NCI-H2171 treated with DMSO at 0.1 percent for 48 hours (cell line): ENCODE measurements at regions not wholly inside any gene's neighbourhood (a gene's known extent, or its start where the extent isn't known, plus 50 kb on each side); places are given as distances from the start of the nearest gene placed in this dataset.
"Not testable (repeated sequence)": the region's sequence is repeated elsewhere in the genome, so short reads cannot be mapped to it uniquely, and the experiment has no call there.

Experiments
- DNase-seq: peaks from one replicate; lab custom pipeline; 2025; lab: John Stamatoyannopoulos, UW

DNA sequence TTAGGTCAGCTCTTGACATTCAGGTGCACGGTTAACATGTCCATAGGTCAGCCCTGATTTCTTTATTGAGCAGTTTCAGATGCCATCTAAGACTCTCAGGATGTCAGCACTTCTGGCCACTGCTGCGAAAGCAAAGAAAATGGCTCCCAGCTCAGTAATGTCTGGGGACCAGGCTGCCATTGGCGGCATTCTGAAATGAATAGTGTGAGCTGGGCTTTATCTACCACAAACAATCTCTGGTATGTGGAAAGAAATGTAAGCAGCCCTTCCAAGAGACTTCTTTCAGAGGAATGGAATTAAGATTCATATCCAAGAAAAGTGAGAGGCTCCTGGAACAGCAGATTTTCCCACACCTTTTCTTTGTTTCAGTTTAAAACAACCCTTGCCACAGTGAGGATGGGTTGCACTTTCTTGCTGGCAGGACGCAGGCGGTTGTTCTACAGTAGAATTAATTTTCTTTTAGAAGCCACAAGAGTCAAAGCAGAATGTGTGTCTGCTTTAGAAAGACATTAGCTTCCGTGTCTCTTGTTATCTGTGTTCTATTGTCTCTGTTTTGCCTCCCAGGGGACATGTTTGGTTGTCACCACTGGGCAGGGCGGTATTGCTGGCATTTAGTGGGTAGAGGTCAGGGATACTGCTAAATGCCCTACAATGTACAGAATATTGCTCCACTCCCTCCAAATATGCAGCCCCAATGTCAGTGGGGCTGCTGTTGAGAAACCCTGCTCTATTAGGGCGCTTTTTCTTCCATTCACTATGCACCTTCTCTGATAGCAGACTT is 149.9 kb upstream of the ANKH start:
- DNase-seq, result no peak

DNA sequence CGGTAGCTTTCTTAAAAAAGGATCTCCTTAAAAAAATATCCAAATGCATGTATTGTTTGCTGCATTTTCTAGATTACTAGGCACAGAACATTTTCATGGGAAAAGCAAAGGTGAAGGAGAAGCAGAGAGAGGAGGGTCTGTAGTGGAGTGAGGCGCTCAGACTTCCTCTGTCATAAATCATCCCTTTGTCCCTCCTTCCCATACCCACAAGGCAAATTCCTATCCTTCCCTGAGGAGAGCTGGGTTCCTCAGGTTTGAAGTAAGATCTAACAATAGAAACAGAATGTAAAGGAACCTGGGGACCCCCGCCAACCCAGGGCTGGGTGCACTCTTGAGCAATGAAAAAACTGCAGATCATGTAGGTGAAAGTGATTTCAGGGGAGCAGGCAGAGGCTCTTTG is 149.2 kb upstream of the ANKH start:
- DNase-seq, result no peak

DNA sequence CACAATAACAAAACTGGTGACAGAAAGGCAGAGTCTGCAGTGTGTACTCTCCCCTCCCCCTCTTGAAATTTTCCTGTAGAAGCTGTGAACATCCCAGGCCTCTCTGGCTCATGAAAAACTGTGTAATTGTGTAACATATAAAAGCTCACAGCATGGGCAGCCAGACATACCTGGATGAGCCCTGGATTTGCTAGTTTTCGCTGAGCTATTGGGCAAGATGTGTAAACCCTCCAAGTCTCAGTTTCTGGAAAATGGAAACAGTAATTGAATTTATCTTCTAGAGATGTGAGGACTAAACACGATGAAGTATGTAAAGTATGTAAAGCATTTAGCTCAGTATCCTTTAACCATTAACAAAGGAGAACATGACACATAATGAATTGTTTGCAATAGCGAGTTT is 143.2 kb upstream of the ANKH start:
- no peak for DNase-seq

DNA sequence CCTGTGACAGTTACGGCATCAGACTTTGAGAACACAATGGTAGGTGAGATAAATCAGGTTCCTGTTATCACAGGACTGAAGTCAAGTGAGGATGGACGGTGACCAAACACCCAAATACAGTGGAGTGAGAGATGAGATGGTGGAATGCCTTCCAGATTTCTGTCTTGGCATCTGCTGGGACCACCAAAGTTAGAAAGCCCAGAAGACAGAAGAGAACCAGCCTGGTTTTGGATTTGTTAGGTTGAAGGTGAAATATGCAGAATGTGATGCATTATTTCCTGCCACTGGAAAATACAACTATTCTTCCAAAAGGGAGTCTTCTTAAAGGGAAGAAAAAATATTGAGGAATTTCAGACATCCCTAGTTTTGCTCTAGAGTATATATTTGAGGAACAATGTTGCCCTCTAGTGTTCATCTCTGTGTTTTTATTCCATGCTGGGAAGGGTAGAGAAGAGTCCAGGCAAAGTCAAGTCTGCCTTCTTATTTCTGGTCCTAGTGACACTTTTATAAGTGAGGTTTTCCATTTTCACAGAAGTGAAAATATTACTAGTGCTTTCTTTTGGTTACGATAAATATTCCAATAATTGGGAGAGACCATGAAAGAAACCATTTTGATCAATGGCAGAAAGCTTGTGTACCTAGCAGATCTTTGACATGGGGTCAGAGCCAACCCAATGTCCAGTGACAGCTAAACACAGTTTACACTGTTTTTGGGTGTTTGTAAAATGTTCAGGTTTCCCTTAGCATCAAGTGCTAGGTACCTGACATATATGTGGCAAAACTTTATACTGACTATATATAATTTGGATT is 142.3 kb upstream of the ANKH start:
- DNase-seq, result peak; percentile 84

DNA sequence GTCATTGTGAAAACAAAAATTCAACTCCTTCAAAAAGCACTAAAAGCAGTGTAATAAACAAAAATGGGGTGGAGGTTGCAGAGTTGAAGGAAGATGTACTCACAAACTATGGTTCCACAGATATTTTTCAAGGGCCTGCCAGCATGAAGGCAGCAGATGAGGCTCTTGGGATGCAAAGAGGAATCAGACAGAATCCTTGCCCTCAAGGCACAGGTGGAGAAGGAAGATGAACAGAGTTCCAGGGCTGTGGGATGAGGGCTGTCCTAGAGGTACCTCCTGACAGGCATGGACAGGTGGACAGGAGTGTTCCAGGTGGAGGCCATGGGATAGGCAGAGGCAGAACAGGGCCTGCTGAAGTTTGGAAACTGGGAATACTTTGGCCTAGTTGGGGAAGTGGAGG is 140.5 kb upstream of the ANKH start:
- no peak for DNase-seq

- DNase-seq, result no peak
Observed at GRCh38 chr5:15010936-15011335, 139.4 kb upstream of the ANKH start.

GRCh38 chr5:15009420-15009819 is 137.8 kb upstream of the ANKH start:
- peak; percentile 73 for DNase-seq

GRCh38 chr5:15008921-15009320 is 137.3 kb upstream of the ANKH start:
- DNase-seq, result no peak

DNA sequence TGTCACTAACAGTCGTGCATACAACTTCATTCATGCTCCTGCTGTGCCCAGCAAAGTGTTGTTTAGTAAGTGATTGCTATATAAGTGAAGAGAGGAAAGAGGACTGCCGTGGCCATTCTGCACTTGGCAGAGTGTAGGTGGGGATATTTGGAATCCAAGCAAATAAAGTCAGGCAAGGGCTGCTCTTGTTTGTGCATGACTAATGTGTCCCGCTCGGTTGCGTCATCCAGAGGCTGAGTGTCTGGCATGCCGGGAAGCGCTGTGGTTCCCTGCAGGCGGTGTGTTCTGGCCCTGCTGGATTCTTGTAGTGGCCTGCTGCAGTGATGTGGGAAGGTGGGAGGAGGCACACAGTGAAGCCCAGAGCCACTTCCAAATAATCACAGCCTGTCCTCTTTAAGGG is 136.9 kb upstream of the ANKH start:
- no peak for DNase-seq

GRCh38 chr5:15007646-15008045 is 136.1 kb upstream of the ANKH start:
- no peak for DNase-seq

DNA sequence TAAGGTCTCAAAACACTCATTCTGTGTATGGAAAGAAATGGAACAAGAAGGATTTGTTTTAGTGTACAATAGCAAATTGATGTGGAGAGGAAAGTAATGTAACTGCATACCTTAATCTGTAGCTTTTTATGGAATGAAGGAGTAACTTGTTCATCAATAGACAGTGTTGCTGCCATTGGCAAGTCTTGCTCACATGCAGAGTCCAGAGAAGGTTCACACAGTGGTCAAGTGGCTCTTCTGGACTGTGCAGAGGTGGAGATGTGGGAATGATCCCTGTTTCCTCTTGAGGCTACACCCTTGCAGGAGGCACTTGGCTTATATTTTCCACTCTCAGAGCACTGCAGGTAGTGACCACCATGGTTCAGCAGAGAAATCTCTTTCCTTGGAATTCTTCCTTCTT is 132.9 kb upstream of the ANKH start:
- DNase-seq, result no peak

DNA sequence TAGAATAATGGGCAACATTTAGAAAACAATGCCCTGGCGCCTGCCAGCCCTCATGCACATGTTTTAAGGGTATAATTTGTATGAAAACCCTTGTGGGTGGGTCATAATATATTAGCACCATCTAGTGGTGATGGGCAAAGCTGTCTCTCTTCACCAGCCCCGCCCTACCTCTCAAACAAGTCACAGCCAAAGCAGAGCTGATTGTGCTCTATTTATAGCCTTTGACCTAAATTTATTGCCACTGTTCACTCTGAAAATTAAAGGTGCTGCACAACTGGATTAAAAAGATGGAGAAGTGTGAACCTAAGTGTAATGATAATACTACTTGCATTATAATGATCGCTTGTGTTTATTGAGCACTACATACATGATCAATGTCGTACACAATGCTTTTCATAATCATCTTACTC is 131.9 kb upstream of the ANKH start:
- peak; percentile 92 for DNase-seq

DNA sequence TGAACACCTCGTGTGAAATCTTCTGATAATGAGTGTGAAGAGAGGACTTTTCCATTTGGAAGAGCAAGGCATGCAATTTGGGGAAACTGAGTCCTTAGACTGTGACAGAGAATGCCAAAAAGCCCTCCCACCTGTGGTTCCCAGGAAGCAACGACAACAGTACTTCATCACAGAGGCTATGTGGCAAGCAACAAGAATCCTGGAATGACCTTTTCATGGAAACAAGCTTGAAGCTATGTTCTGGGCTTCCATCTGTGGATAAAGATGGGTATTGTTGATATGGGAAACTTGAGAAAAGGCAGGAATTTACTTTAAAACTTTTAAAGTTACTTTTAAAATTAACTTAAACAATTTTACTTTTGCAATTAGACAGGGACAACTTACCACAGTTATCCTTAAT is 131.2 kb upstream of the ANKH start:
- DNase-seq, result no peak

GRCh38 chr5:15002173-15002572 is 130.6 kb upstream of the ANKH start:
- DNase-seq, result no peak

GRCh38 chr5:15001517-15001916 is 129.9 kb upstream of the ANKH start:
- no peak for DNase-seq

DNA sequence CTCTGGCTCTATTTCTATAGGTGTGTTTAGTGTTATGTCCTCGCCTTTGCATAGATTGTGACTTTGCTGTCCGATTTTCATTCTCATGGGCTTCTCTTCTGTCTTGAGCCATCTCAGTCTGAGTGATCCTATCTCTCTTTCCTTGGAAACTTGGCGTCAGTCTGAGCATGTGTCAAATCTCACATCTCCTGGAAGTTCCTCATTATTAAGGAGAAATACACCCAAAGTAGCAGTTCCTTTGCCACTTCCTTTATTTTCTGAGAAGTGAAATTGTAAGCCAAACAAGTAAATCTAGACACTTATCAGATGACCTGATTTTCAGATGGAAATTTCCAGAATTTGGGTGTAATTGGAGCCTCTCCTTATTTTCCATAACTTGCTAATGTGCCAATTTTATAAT is 126.9 kb upstream of the ANKH start:
- DNase-seq, result no peak

DNA sequence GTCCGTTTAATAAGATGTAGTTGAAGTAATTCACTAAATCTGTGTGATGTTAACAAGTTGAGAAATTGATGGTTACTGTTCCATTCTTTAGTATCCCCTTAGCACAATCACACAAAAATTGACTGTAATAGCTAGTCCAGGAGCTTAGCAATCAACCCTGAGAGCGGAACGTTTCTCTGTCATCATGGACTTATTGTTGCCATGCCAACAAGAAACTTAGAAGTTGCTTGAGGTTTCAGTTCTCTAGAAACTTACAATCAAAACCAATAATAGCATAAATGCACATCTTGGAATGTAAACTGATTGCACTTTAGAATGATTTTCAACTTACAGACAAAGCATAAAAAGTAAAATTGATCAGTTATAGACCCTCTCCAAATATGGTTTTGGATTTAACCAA is 125.4 kb upstream of the ANKH start:
- no peak for DNase-seq

- no peak for DNase-seq
Observed at GRCh38 chr5:14995229-14995628, 123.7 kb upstream of the ANKH start.

DNA sequence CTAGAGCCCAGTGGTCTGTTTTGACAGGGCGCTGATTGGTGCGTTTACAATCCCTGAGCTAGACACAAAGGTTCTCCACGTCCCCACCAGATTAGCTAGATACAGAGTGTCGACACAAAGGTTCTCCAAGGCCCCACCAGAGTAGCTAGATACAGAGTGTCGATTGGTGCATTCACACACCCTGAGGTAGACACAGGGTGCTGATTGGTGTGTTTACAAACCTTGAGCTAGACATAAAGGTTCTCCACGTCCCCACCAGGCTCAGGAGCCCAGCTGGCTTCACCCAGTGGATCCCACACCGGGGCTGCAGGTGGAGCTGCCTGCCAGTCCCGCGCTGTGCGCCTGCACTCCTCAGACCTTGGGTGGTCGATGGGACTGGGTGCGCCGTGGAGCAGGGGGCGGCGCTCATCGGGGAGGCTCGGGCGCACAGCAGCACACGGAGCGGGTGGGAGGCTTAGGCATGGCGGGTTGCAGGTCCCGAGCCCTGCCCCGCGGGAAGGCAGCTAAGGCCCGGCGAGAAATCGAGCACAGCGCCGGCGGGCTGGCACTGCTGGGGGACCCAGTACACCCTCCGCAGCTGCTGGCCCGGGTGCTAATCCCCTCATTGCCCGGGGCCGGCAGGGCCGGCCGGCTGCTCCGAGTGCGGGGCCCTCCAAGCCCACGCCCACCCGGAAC is 122.0 kb upstream of the ANKH start:
- not testable (repeated sequence) for DNase-seq

DNA sequence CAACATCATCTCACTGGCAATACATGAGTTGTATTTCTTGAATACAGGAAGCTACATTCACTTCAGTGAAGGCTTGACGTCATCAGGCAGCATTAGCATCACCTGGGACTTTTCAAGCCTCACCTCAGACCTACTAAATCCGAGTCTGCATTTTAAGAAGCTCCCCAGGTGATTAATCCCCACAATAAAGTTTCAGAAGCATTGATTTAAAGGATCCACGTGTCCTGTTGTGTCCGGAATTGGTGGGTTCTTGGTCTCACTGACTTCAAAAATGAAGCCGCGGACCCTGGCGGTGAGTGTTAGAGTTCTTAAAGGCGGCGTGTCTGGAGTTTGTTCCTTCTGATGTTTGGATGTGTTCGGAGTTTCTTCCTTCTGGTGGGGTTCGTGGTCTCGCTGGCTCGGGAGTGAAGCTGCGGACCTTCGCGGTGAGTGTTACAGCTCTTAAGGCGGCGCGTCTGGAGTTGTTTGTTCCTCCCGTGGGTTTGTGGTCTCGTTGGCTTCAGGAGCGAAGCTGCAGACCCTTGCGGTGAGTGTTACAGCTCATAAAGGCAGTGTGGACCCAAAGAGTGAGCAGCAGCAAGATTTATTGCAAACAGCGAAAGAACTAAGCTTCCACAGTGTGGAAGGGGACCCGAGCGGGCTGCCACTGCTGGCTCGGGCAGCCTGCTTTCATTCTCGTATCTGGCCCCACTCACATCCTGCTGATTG is 121.3 kb upstream of the ANKH start:
- DNase-seq, result not testable (repeated sequence)

DNA sequence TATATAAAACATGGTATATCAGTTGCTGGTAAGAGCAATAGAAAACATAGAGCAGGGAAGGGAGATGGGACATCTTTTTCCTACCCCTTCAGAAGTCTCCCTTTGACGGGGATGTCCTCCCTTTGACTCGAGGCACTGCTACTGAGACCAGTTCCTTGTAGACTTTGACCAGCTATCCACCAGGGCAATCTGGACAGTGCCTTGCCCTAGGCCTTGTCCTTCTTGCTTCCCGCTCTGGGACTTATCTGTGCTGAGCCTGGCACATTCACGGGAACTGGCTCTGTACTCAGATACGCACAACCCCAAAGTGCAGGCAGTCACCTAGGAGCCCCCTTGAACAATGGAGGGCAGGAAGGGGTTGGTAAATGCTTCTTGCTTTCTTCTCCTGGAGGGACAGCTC is 116.6 kb upstream of the ANKH start:
- no peak for DNase-seq

DNA sequence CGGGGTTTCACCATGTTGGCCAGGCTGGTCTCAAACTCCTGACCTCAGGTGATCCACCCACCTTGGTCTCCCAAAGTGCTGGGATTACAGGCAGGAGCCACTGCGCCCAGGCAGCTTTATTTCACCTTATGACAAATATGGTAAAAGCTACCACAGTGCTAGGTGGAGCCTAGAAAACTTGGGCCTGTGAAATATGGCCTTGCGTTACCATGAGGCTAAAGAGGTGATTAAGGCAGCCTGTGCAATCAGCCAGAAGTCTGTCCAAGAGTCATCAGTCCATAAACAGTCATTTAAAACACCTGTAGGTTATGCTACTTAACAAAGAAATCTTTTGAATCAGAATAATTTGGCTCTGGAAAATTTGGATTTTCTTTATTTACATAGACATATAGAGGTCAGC is 114.8 kb upstream of the ANKH start:
- no peak for DNase-seq
